ENCODE measurements at regions not wholly inside any gene's neighbourhood (a gene's known extent, or its start where the extent isn't known, plus 50 kb on each side); places are given as distances from the start of the nearest gene placed in this dataset.

DNA sequence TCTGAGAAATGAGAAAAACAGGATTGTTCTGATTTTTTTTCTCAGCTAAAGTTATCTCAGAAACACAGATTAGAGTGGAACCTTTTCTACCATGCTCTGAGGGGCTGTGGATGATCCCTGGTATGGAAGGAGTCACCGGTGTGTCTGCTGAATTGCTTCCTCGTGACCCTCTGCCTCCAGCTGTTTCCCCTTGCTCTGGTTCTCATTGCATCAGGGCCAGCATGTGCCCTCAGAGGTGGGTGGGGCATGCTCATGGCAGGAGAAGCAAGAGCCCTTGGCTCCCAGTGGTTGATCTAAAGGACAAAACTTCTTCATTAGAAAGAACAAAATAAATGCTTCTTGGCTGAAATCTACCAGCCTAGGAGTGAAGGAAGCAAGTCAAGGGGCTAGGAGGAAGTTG is 183.2 kb upstream of the HMCN1 start:
- no peak for TF ChIP-seq POLR2A (IDR thresholded peaks at IDR 0.05)
- TF ChIP-seq, protein P1, sequence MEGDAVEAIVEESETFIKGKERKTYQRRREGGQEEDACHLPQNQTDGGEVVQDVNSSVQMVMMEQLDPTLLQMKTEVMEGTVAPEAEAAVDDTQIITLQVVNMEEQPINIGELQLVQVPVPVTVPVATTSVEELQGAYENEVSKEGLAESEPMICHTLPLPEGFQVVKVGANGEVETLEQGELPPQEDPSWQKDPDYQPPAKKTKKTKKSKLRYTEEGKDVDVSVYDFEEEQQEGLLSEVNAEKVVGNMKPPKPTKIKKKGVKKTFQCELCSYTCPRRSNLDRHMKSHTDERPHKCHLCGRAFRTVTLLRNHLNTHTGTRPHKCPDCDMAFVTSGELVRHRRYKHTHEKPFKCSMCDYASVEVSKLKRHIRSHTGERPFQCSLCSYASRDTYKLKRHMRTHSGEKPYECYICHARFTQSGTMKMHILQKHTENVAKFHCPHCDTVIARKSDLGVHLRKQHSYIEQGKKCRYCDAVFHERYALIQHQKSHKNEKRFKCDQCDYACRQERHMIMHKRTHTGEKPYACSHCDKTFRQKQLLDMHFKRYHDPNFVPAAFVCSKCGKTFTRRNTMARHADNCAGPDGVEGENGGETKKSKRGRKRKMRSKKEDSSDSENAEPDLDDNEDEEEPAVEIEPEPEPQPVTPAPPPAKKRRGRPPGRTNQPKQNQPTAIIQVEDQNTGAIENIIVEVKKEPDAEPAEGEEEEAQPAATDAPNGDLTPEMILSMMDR (IDR thresholded peaks at IDR 0.05) = no peak
- H3K9me3 ChIP-seq = no peaks in the 10 kb centered on the region
- no peak overlapping the region for H3K4me3 ChIP-seq
- no peak overlapping the region for H3K27ac ChIP-seq
- no peaks in the 10 kb centered on the region for H3K36me3 ChIP-seq
- no peaks in the 10 kb centered on the region for H3K27me3 ChIP-seq
- intact Hi-C loops (cut with DNase I; ENCODE audit: low total_unique reads) = no loop called here
- no peak for DNase-seq
- H3K4me1 ChIP-seq = no peaks in the 10 kb centered on the region

DNA sequence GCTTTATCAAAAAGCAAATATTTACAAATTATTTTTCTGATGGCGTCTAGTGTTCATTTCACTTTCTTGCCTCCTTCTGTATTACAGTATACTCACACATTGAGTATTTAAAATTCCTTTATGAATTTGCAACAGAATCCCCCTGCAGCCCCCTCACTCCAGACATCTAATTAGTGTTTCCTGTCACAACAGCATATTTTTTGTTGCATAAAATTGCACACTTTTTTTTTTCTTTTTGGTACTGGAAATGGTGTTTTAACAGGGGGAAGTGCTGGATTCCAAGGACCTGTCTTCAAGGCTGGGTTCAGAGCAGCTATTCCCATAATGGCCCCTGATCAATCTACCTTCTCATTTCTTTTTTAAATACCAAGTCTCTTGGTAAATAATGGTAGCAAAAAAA is 184.3 kb upstream of the HMCN1 start:
- DNase-seq = no peak
- Histone ChIP-seq H3K9me3 (no peaks in the 10 kb centered on the region), H3K4me1 (no peaks in the 10 kb centered on the region), H3K27ac (no peak overlapping the region), H3K4me3 (no peak overlapping the region), H3K36me3 (no peaks in the 10 kb centered on the region), H3K27me3 (no peaks in the 10 kb centered on the region)
- intact Hi-C loops (cut with DNase I; ENCODE audit: low total_unique reads) = no loop called here
- TF ChIP-seq, protein P1 (IDR thresholded peaks at IDR 0.05) = no peak
- TF ChIP-seq POLR2A (IDR thresholded peaks at IDR 0.05) = no peak

DNA sequence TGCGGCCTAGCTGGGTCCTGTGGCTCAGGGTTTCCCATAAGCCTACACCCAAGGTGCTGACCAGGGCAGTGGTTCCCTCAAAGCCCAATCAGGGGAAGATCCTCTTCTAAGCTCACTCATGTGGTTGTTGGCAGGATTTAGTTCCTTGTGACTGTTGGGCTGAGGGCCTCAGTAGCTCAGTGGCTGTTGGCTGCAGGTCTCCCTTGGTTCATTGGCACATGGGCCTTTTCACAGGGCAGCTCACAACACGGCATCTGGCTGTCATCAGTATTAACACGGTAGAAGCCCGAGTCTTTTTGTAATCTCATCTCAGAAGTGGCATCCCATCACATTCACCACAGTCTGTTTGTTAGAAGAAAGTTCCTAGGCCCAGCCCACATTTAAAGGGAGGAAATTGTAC is 188.2 kb upstream of the HMCN1 start:
- intact Hi-C loops (cut with DNase I; ENCODE audit: low total_unique reads) = no loop called here
- no peaks in the 10 kb centered on the region for H3K4me1 ChIP-seq
- H3K27me3 ChIP-seq = no peaks in the 10 kb centered on the region
- H3K27ac ChIP-seq = no peak overlapping the region
- no peaks in the 10 kb centered on the region for H3K9me3 ChIP-seq
- H3K36me3 ChIP-seq = no peaks in the 10 kb centered on the region
- no peak overlapping the region for H3K4me3 ChIP-seq
- no peak for DNase-seq
- no peak for TF ChIP-seq POLR2A (IDR thresholded peaks at IDR 0.05)
- TF ChIP-seq, protein P1 (IDR thresholded peaks at IDR 0.05) = no peak

DNA sequence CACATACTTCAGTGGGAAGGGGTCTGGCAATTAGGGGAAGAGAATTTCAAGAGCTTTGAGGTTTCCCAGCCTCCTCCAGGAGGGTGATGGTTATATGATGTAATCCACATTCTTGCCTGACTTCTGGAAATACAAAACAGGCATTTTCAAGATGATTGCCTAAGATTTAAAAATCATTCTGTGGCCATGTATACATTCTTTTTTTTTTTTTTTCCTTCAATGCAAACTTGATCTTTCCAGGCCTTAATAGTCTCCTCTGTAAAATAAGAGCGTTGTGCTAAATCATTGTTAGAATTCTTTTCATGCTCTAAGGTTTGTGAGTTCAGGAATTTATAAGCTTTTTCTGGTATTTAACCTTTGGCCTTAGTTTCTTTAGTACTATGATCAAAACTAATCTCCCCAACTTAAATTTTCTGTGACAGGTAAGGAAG is 192.3 kb upstream of the HMCN1 start:
- H3K36me3 ChIP-seq = no peaks in the 10 kb centered on the region
- H3K9me3 ChIP-seq = no peaks in the 10 kb centered on the region
- no peak for TF ChIP-seq POLR2A (IDR thresholded peaks at IDR 0.05)
- TF ChIP-seq, protein P1 (IDR thresholded peaks at IDR 0.05) = no peak
- H3K27me3 ChIP-seq = no peaks in the 10 kb centered on the region
- no peak overlapping the region for H3K27ac ChIP-seq
- no peaks in the 10 kb centered on the region for H3K4me1 ChIP-seq
- no peak for DNase-seq
- intact Hi-C loops (cut with DNase I; ENCODE audit: low total_unique reads) = no loop called here
- H3K4me3 ChIP-seq = no peak overlapping the region

DNA sequence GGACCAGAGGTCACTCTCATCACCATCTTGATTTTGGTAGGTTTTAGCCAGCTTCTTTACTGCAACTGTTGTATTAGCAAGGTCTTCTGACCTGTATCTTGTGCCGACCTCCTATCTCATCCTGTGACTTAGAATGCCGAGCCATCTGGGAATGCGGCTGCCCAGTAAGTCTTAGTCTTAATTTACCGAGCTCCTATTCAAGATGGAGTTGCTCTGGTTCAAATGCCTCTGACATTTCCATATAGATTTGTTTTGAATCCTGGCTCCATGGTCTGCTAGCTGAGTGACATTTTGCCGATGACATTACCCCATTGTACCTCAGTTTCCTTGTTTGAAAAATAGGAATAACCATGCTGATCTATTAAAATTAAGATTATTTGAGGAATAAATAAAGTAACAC is 193.9 kb upstream of the HMCN1 start:
- H3K36me3 ChIP-seq = no peaks in the 10 kb centered on the region
- no peaks in the 10 kb centered on the region for H3K27me3 ChIP-seq
- no peaks in the 10 kb centered on the region for H3K4me1 ChIP-seq
- no peak for DNase-seq
- H3K4me3 ChIP-seq = no peak overlapping the region
- H3K9me3 ChIP-seq = no peaks in the 10 kb centered on the region
- TF ChIP-seq POLR2A (IDR thresholded peaks at IDR 0.05) = no peak
- TF ChIP-seq, protein P1 (IDR thresholded peaks at IDR 0.05) = no peak
- intact Hi-C loops (cut with DNase I; ENCODE audit: low total_unique reads) = no loop called here
- H3K27ac ChIP-seq = no peak overlapping the region
